ENCODE measurements at regions not wholly inside any gene's neighbourhood (a gene's known extent, or its start where the extent isn't known, plus 50 kb on each side); places are given as distances from the start of the nearest gene placed in this dataset.

GRCh38 chr17:12230481-12231354 is 210.0 kb downstream of the MAP2K4 start:
- TF ChIP-seq CBFB (IDR thresholded peaks at IDR 0.05; ENCODE audit: low read depth) (no peak), ZZZ3 (IDR thresholded peaks at IDR 0.05; ENCODE audit: control insufficient read depth, insufficient read length, low read depth) (no peak)

Measured in GM12878 (cell line).